Kidney (tissue), 13 donors: ENCODE measurements at regions not wholly inside any gene's neighbourhood (a gene's known extent, or its start where the extent isn't known, plus 50 kb on each side); places are given as distances from the start of the nearest gene placed in this dataset.

ENCODE experiments used
- DNase-seq, 5 donors: peaks; one replicate each; pipeline ENCODE4 v3.0.0-alpha.2; 2013 to 2020
- FAIRE-seq: peaks from 2 replicates; lab custom pipeline; 2012; peaks lifted over from hg19 to GRCh38; lab: Jason Lieb, UNC
- H3K27ac ChIP-seq, 2 donors: one replicate each; pipeline ENCODE4 v1.7.0; 2013; ENCODE audit warnings: low read depth in 2 of 2, low read length in 2 of 2, inconsistent platforms in 1 of 2
- H3K27me3 ChIP-seq: one replicate; pipeline ENCODE4 v1.7.1; 2013; ENCODE audit warnings: low read length, inconsistent platforms; ENCODE audit not compliant: control insufficient read depth, insufficient read depth
- H3K36me3 ChIP-seq, 3 donors: one replicate each; pipeline versions ENCODE4 v1.7.0 to v1.7.1; 2013; ENCODE audit warnings: low read length in 3 of 3, control low read depth in 1 of 3, inconsistent platforms in 1 of 3; ENCODE audit not compliant: insufficient read depth in 3 of 3, control insufficient read depth in 2 of 3
- H3K4me1 ChIP-seq, 3 donors: one replicate each; pipeline versions ENCODE4 v1.7.0 to v1.7.1; 2013; ENCODE audit warnings: low read length in 3 of 3, inconsistent platforms in 1 of 3, low read depth in 1 of 3; ENCODE audit not compliant: control insufficient read depth in 2 of 3, insufficient read depth in 2 of 3
- H3K4me3 ChIP-seq, 3 donors: one replicate each; pipeline versions ENCODE4 v1.7.0 to v1.8.1; 2013; ENCODE audit warnings: low read length in 3 of 3, control low read depth in 1 of 3, inconsistent platforms in 1 of 3
- H3K9ac ChIP-seq, 3 donors: one replicate each; pipeline versions ENCODE4 v1.7.0 to v1.7.1; 2013; ENCODE audit warnings: low read length in 3 of 3, control low read depth in 1 of 3, inconsistent platforms in 1 of 3
- H3K9me3 ChIP-seq, 3 donors: one replicate each; pipeline versions ENCODE4 v1.7.0 to v1.7.1; 2013; ENCODE audit warnings: low read length in 3 of 3, control low read depth in 1 of 3, inconsistent platforms in 1 of 3; ENCODE audit not compliant: control insufficient read depth in 2 of 3, insufficient read depth in 1 of 3
- intact Hi-C: fragments of 100-400 bp; cut with DNase I; formaldehyde crosslinking; loops from one replicate; pipeline ENCODE4 v1.11.1; 2022
- TF ChIP-seq, protein P1 (sequence below): IDR thresholded peaks from 3 replicates; pipeline ENCODE4 v1.5.1; 2012; ENCODE audit warnings: mild to moderate bottlenecking, moderate library complexity, borderline replicate concordance; ENCODE audit not compliant: insufficient read depth; ENCODE audit errors: extremely low read depth
- donor health status: control.
- donor health status: control.
- donor health status: control.
- donor health status: control.
- donor health status: control.
- donor health status: DM: yes; HTN: yes; CAD: no.
- donor health status: Normal renal cell carcinoma (clear cell type).

DNA sequence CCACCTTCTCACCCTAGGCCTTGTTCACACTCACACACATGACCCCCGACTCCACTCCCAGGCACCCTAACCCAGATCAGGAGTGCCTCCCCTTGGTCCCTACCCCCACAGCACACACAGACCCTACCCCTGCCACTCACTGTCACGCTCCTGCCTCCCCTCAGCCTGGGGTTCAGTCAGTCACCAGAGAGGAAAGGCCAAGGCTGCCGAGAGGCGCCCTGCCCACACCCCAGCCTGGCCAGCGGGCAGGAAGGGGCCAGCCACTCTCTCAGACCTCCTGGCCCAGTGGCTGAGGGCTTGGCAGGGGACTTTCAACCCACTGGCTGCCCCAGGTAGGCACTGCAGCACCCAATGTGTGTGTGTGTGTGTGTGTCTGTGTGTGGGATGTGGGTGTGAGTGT is 122.4 kb upstream of the MVB12B start:
- Histone ChIP-seq H3K27me3 (no peaks in the 10 kb centered on the region), H3K36me3 (no peaks in the 10 kb centered on the region), H3K9ac (no peak overlapping the region), H3K27ac (no peak overlapping the region), H3K4me3 (no peak overlapping the region), H3K9me3 (no peaks in the 10 kb centered on the region), H3K4me1 (peaks cover 0 to 4% (median 0%) of the 10 kb centered on the region in 3 donors)
- intact Hi-C loops = no loop called here
- FAIRE-seq (no peak), DNase-seq (no peak)
- TF ChIP-seq, protein P1, sequence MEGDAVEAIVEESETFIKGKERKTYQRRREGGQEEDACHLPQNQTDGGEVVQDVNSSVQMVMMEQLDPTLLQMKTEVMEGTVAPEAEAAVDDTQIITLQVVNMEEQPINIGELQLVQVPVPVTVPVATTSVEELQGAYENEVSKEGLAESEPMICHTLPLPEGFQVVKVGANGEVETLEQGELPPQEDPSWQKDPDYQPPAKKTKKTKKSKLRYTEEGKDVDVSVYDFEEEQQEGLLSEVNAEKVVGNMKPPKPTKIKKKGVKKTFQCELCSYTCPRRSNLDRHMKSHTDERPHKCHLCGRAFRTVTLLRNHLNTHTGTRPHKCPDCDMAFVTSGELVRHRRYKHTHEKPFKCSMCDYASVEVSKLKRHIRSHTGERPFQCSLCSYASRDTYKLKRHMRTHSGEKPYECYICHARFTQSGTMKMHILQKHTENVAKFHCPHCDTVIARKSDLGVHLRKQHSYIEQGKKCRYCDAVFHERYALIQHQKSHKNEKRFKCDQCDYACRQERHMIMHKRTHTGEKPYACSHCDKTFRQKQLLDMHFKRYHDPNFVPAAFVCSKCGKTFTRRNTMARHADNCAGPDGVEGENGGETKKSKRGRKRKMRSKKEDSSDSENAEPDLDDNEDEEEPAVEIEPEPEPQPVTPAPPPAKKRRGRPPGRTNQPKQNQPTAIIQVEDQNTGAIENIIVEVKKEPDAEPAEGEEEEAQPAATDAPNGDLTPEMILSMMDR = no peak

DNA sequence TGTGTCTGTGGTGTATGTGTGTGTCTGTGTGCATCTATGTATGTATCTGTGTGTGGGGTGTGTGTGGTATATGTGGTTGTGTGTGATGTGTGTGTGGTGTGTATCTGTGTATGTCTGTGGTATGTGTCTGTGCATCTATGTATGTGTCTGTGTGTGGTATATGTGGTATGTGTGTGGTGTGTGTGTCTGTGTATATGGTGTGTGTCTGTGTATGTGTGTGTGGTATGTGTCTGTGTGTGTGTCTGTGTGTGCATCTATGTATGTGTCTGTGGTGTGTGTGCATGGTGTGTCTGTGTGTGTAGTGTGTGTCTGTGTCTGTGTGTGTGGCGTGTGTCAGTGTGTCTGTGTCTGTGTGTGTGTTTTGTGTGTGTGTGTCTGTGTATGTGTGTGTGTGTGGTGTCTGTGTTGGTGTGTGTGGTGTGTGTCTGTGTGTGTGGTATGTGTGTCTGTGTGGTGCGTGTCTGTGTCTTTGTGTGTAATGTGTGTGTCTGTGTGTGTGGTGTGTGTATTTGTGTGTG is 121.9 kb upstream of the MVB12B start:
- Histone ChIP-seq H3K36me3 (no peaks in the 10 kb centered on the region), H3K27me3 (no peaks in the 10 kb centered on the region), H3K27ac (no peak overlapping the region), H3K9me3 (no peaks in the 10 kb centered on the region), H3K4me3 (peak overlapping the region in 1 of 3 donors; percentile 31), H3K9ac (no peak overlapping the region), H3K4me1 (peaks cover 0 to 4% (median 0%) of the 10 kb centered on the region in 3 donors)
- intact Hi-C loops = no loop called here
- TF ChIP-seq, protein P1 = no peak
- no peak for FAIRE-seq
- no peak for DNase-seq

DNA sequence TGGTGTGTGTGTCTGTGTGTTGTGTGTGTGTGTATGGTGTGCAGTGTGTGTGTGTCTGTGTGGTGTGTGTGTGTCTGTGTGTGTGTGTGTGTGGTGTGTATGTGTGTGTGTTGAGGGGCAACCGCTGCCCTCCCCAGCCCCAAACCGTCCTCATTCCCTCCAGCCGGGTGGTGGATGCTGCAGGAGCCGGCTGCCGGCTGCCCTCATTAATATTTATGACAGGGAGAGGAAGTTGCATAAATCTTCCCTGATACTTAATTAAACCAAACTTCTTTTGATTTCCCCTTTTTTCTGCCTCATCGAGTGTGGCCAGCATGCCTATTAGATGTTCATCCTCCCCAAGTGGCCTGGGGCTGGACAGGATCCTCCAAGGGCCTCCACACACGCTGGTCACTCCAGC is 121.4 kb upstream of the MVB12B start:
- TF ChIP-seq, protein P1 = no peak
- intact Hi-C loops = no loop called here
- Histone ChIP-seq H3K36me3 (no peaks in the 10 kb centered on the region), H3K4me3 (peak overlapping the region in 1 of 3 donors; percentile 31), H3K27me3 (no peaks in the 10 kb centered on the region), H3K9me3 (no peaks in the 10 kb centered on the region), H3K27ac (no peak overlapping the region), H3K4me1 (peaks cover 0 to 4% (median 0%) of the 10 kb centered on the region in 3 donors), H3K9ac (no peak overlapping the region)
- FAIRE-seq (no peak), DNase-seq (peak in 3 of 5 donors; percentile 35 to 57 (median 49))
